SK-N-SH (cell line): ENCODE measurements at regions not wholly inside any gene's neighbourhood (a gene's known extent, or its start where the extent isn't known, plus 50 kb on each side); places are given as distances from the start of the nearest gene placed in this dataset.

ENCODE experiments used
- CTCF ChIA-PET: fragments of 300-600, 350-600 bp; formaldehyde crosslinking; extraction: SDS; loops from one replicate; lab custom pipeline; 2021; lab: Yijun Ruan, JAX
- POLR2A ChIA-PET: fragments of 350-600 bp; sonication (Branson Sonifier 250); formaldehyde crosslinking; extraction: SDS; loops from one replicate; lab custom pipeline; 2020; ENCODE audit warnings: antibody characterized with exemption, inconsistent platforms; lab: Yijun Ruan, JAX
- DNase-seq: peaks from one replicate; pipeline ENCODE4 v3.0.0; 2012
- H2AFZ ChIP-seq: fragments of 200-600 bp; sonication (generic); 2 replicates; pipeline ENCODE4 v1.8.1; 2016; ENCODE audit warnings: antibody characterized with exemption, mild to moderate bottlenecking, low read depth
- H3F3A ChIP-seq: fragments of 200-600 bp; sonication (generic); replicated peaks from 2 replicates; pipeline ENCODE3; 2016; ENCODE audit warnings: antibody characterized with exemption, mild to moderate bottlenecking; ENCODE audit not compliant: insufficient read depth
- H3K27ac ChIP-seq, 2 experiments: fragments of 200-500 bp in 1 of 2; fragments of 200-600 bp in 1 of 2; sonication (Bioruptor generic) in 1 of 2; sonication (generic), shearing (Covaris generic) in 1 of 2; 2 replicates each; pipeline versions ENCODE4 v1.5.1 to v1.6.1; 2014 to 2016; ENCODE audit warnings: low read depth in 2 of 2, inconsistent platforms in 1 of 2, low read length in 1 of 2, mild to moderate bottlenecking in 1 of 2, mixed read lengths in 1 of 2
- H3K27me3 ChIP-seq: fragments of 200-600 bp; sonication (generic), shearing (Covaris generic); 2 replicates; pipeline ENCODE4 v1.6.1; 2016; ENCODE audit warnings: mixed run types; ENCODE audit not compliant: insufficient read depth
- H3K36me3 ChIP-seq, 2 experiments: fragments of 200-500 bp in 1 of 2; fragments of 200-600 bp in 1 of 2; sonication (Bioruptor generic) in 1 of 2; sonication (generic) in 1 of 2; replicated peaks in 1 of 2; 2 replicates each; pipeline versions ENCODE3 to v1.5.1; 2014 to 2016; ENCODE audit warnings: low read length in 1 of 2, mild to moderate bottlenecking in 1 of 2; ENCODE audit not compliant: insufficient read depth in 2 of 2, control insufficient read depth in 1 of 2
- H3K4me1 ChIP-seq, 2 experiments: fragments of 200-500 bp in 1 of 2; fragments of 200-600 bp in 1 of 2; sonication (Bioruptor generic) in 1 of 2; sonication (generic), shearing (Covaris generic) in 1 of 2; 2 replicates each; pipeline versions ENCODE4 v1.5.1 to v1.6.1; 2014 to 2016; ENCODE audit warnings: low read depth in 1 of 2, low read length in 1 of 2, mixed run types in 1 of 2; ENCODE audit not compliant: insufficient read depth in 2 of 2, control insufficient read depth in 1 of 2
- H3K4me2 ChIP-seq: fragments of 200-600 bp; sonication (generic), shearing (Covaris generic); 2 replicates; pipeline ENCODE4 v1.6.1; 2017; ENCODE audit warnings: mixed run types
- H3K4me3 ChIP-seq, 2 experiments: fragments of 200-500 bp in 1 of 2; fragments of 200-600 bp in 1 of 2; sonication (Bioruptor generic) in 1 of 2; sonication (generic), shearing (Covaris generic) in 1 of 2; 2 replicates each; pipeline versions ENCODE4 v1.5.1 to v1.8.1; 2014 to 2016; ENCODE audit warnings: low read depth in 2 of 2, inconsistent platforms in 1 of 2, low read length in 1 of 2, mild to moderate bottlenecking in 1 of 2, mixed read lengths in 1 of 2, moderate library complexity in 1 of 2
- H3K79me2 ChIP-seq: fragments of 200-600 bp; sonication (generic); 2 replicates; pipeline ENCODE4 v1.8.1; 2017; ENCODE audit warnings: mild to moderate bottlenecking; ENCODE audit not compliant: insufficient read depth
- H3K9ac ChIP-seq: fragments of 200-600 bp; sonication (generic); 2 replicates; pipeline ENCODE4 v1.6.1; 2017; ENCODE audit warnings: mixed run types
- H3K9me2 ChIP-seq: fragments of 200-600 bp; sonication (generic); 2 replicates; pipeline ENCODE4 v1.6.1; 2017; ENCODE audit warnings: mixed run types
- H3K9me3 ChIP-seq: fragments of 200-600 bp; sonication (generic); 2 replicates; pipeline ENCODE4 v1.6.1; 2017; ENCODE audit warnings: mixed run types, mild to moderate bottlenecking, moderate library complexity
- H4K20me1 ChIP-seq: fragments of 200-600 bp; sonication (generic); 2 replicates; pipeline ENCODE4 v1.6.1; 2017; ENCODE audit warnings: mild to moderate bottlenecking, mixed run types; ENCODE audit not compliant: insufficient read depth
- CHD2 ChIP-seq: fragments of 150-350 bp; IDR thresholded peaks from 2 replicates; pipeline ENCODE4 v1.6.1; 2018; ENCODE audit warnings: low read length; ENCODE audit not compliant: partially characterized antibody
- CTCF ChIP-seq: fragments of 200-600 bp; sonication (generic); IDR thresholded peaks from 2 replicates; pipeline ENCODE4 v1.6.1; 2017; ENCODE audit warnings: antibody characterized with exemption, mild to moderate bottlenecking, moderate library complexity
- ELF1 ChIP-seq: IDR thresholded peaks from 2 replicates; pipeline ENCODE4 v1.4.0; 2012
- EP300 ChIP-seq, 2 experiments: IDR thresholded peaks; 2 replicates each; pipeline versions ENCODE4 v1.4.0 to v1.6.1; 2012; ENCODE audit warnings: borderline replicate concordance in 1 of 2, low read depth in 1 of 2, low read length in 1 of 2
- FOXJ3 ChIP-seq: sonication (generic); formaldehyde crosslinking; IDR thresholded peaks from 2 replicates; pipeline ENCODE4 v1.5.1; 2020; ENCODE audit warnings: mild to moderate bottlenecking, missing genetic modification reagents
- NRF1 ChIP-seq: IDR thresholded peaks from 2 replicates; pipeline ENCODE4 v1.6.1; 2012; ENCODE audit warnings: low read depth, mild to moderate bottlenecking, low read length
- POLR2AphosphoS5 ChIP-seq: IDR thresholded peaks from 2 replicates; pipeline ENCODE4 v1.6.1; 2012; ENCODE audit warnings: low read depth, low read length
- REST ChIP-seq: IDR thresholded peaks from 2 replicates; pipeline ENCODE4 v1.6.1; 2012; ENCODE audit warnings: mild to moderate bottlenecking, low read depth, low read length, moderate library complexity
- RXRA ChIP-seq: IDR thresholded peaks from 2 replicates; pipeline ENCODE4 v1.4.0; 2012; ENCODE audit warnings: low read depth, mild to moderate bottlenecking, borderline replicate concordance
- SIN3A ChIP-seq: IDR thresholded peaks from 2 replicates; pipeline ENCODE4 v1.6.1; 2012; ENCODE audit warnings: low read depth, mild to moderate bottlenecking, low read length, moderate library complexity, borderline replicate concordance
- SMC3 ChIP-seq: IDR thresholded peaks from 2 replicates; pipeline ENCODE4 v1.6.1; 2012; ENCODE audit warnings: low read depth, low read length, improper control_type of control experiment
- TAF1 ChIP-seq: IDR thresholded peaks from 2 replicates; pipeline ENCODE4 v1.6.1; 2012; ENCODE audit warnings: low read depth, mild to moderate bottlenecking, low read length, moderate library complexity, borderline replicate concordance
- TCF12 ChIP-seq: IDR thresholded peaks from 2 replicates; pipeline ENCODE4 v1.4.0; 2012
- YY1 ChIP-seq: IDR thresholded peaks from 2 replicates; pipeline ENCODE4 v1.4.0; 2012; ENCODE audit warnings: low read depth, mild to moderate bottlenecking
- ZBTB33 ChIP-seq: IDR thresholded peaks from 2 replicates; pipeline ENCODE4 v1.4.0; 2012; ENCODE audit warnings: low read depth, borderline replicate concordance
- WGBS: methylation state at CpG from one replicate; pipeline ENCODE4 v1.1.6; 2017; ENCODE audit warnings: low lambda C conversion rate; 5-methylcytosine and 5-hydroxymethylcytosine counted together
- TF ChIP-seq, protein P1 (sequence below): fragments of 150-350 bp; IDR thresholded peaks from 2 replicates; pipeline ENCODE4 v1.6.1; 2017; ENCODE audit warnings: antibody characterized with exemption, low read length, low read depth, borderline replicate concordance
- TF ChIP-seq, protein P2 (sequence below): IDR thresholded peaks from 2 replicates; pipeline ENCODE4; 2012

DNA sequence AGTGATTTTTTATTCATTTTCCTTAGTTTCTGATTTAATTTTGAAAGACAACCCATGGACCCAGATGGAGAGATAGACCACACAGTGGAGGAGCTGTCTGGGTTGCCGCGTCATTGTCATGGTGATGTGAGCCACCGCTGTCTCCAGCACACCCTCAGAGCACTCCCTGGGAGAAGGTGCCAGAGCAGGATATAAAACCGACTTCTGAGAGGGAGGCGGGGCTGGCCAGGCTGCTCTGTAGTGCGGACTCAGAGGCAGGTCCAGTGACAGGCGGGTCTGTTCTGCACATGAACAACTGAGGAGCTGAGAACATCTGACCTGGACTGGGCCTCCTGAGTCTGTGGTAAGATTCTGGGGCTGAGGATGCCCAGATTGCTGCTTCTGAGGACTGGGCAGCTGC is 216.3 kb upstream of the NLRP1 start:
- H3K79me2 ChIP-seq = no peaks in the 10 kb centered on the region
- no peak overlapping the region for H3K4me3 ChIP-seq
- no peaks in the 10 kb centered on the region for H3K36me3 ChIP-seq
- no peak overlapping the region for H3K9ac ChIP-seq
- no peaks in the 10 kb centered on the region for H3K9me2 ChIP-seq
- H3K27me3 ChIP-seq = peaks cover 16% of the 10 kb centered on the region
- H2AFZ ChIP-seq = no peak overlapping the region
- TF ChIP-seq POLR2AphosphoS5 (no peak), ELF1 (no peak), TAF1 (no peak), YY1 (no peak), RXRA (no peak), TCF12 (no peak), FOXJ3 (CRISPR knock-in tag) (no peak), ZBTB33 (no peak)
- TF ChIP-seq, protein P1, sequence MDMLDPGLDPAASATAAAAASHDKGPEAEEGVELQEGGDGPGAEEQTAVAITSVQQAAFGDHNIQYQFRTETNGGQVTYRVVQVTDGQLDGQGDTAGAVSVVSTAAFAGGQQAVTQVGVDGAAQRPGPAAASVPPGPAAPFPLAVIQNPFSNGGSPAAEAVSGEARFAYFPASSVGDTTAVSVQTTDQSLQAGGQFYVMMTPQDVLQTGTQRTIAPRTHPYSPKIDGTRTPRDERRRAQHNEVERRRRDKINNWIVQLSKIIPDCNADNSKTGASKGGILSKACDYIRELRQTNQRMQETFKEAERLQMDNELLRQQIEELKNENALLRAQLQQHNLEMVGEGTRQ = no peak
- no peak overlapping the region for H3K27ac ChIP-seq
- H3K4me1 ChIP-seq = no peaks in the 10 kb centered on the region
- no peaks in the 10 kb centered on the region for H3F3A ChIP-seq
- CTCF ChIA-PET = no interaction called here
- no peak for DNase-seq
- H4K20me1 ChIP-seq = no peaks in the 10 kb centered on the region
- POLR2A ChIA-PET = no interaction called here
- WGBS = 6% methylated on average over 7 of the region's 7 CpGs
- no peak overlapping the region for H3K4me2 ChIP-seq
- peaks cover 7% of the 10 kb centered on the region; the same call in 1 of the 2 replicates for H3K9me3 ChIP-seq

- no peaks in the 10 kb centered on the region for H3K36me3 ChIP-seq
- H3K27ac ChIP-seq = no peak overlapping the region
- no peak overlapping the region for H2AFZ ChIP-seq
- CTCF ChIA-PET = no interaction called here
- WGBS = 13% methylated on average over 5 of the region's 5 CpGs
- H3K27me3 ChIP-seq = peaks cover 9% of the 10 kb centered on the region
- no peaks in the 10 kb centered on the region for H3K9me2 ChIP-seq
- H3K4me2 ChIP-seq = no peak overlapping the region
- no peaks in the 10 kb centered on the region for H3F3A ChIP-seq
- H3K9ac ChIP-seq = no peak overlapping the region
- H3K4me3 ChIP-seq = no peak overlapping the region
- no peaks in the 10 kb centered on the region for H4K20me1 ChIP-seq
- no peak for DNase-seq
- no peaks in the 10 kb centered on the region for H3K4me1 ChIP-seq
- no peaks in the 10 kb centered on the region for H3K79me2 ChIP-seq
- POLR2A ChIA-PET = no interaction called here
- peaks cover 7% of the 10 kb centered on the region; the same call in 1 of the 2 replicates for H3K9me3 ChIP-seq
- no peak for TF ChIP-seq REST
- TF ChIP-seq NRF1 = no peak
- no peak for TF ChIP-seq ZBTB33
- no peak for TF ChIP-seq SIN3A
- TF ChIP-seq CTCF = no peak
- TF ChIP-seq SMC3 = no peak
- TF ChIP-seq, protein P2, sequence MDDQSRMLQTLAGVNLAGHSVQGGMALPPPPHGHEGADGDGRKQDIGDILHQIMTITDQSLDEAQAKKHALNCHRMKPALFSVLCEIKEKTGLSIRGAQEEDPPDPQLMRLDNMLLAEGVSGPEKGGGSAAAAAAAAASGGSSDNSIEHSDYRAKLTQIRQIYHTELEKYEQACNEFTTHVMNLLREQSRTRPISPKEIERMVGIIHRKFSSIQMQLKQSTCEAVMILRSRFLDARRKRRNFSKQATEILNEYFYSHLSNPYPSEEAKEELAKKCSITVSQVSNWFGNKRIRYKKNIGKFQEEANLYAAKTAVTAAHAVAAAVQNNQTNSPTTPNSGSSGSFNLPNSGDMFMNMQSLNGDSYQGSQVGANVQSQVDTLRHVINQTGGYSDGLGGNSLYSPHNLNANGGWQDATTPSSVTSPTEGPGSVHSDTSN = no peak
- TF ChIP-seq CHD2 = no peak
- TF ChIP-seq EP300 (IDR thresholded peaks at IDR 0.05; ENCODE audit: borderline replicate concordance in 1 of 2, low read depth in 1 of 2, low read length in 1 of 2) = no peak
These were observed 219.9 kb upstream of the NLRP1 start for GRCh38 chr17:5804251-5804650.
